ENCODE measurements at regions not wholly inside any gene's neighbourhood (a gene's known extent, or its start where the extent isn't known, plus 50 kb on each side); places are given as distances from the start of the nearest gene placed in this dataset.

- Mint-ChIP-seq H3K4me3 (no peak overlapping the region), H3K27me3 (ENCODE audit: low read depth) (peaks cover 11% of the 10 kb centered on the region), H3K27ac (no peak overlapping the region), H3K4me1 (peaks cover 8% of the 10 kb centered on the region), H3K9me3 (no peaks in the 10 kb centered on the region), H3K36me3 (no peaks in the 10 kb centered on the region)
- TF ChIP-seq, protein P1, sequence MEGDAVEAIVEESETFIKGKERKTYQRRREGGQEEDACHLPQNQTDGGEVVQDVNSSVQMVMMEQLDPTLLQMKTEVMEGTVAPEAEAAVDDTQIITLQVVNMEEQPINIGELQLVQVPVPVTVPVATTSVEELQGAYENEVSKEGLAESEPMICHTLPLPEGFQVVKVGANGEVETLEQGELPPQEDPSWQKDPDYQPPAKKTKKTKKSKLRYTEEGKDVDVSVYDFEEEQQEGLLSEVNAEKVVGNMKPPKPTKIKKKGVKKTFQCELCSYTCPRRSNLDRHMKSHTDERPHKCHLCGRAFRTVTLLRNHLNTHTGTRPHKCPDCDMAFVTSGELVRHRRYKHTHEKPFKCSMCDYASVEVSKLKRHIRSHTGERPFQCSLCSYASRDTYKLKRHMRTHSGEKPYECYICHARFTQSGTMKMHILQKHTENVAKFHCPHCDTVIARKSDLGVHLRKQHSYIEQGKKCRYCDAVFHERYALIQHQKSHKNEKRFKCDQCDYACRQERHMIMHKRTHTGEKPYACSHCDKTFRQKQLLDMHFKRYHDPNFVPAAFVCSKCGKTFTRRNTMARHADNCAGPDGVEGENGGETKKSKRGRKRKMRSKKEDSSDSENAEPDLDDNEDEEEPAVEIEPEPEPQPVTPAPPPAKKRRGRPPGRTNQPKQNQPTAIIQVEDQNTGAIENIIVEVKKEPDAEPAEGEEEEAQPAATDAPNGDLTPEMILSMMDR (IDR thresholded peaks at IDR 0.05; ENCODE audit: unreplicated experiment): no peak
- no peak for DNase-seq (ENCODE audit: low spot score in 2 of 2, unreplicated experiment in 2 of 2)
Observed at GRCh38 chr11:116171271-116172140, 601.3 kb downstream of the BUD13 start.

GRCh38 chr11:116170526-116171120, 602.2 kb downstream of the BUD13 start:
- no peak overlapping the region for H3K4me3 Mint-ChIP-seq
- peaks cover 4% of the 10 kb centered on the region for H3K4me1 Mint-ChIP-seq
- H3K9me3 Mint-ChIP-seq: no peaks in the 10 kb centered on the region
- H3K36me3 Mint-ChIP-seq: no peaks in the 10 kb centered on the region
- TF ChIP-seq, protein P1 (IDR thresholded peaks at IDR 0.05; ENCODE audit: unreplicated experiment): no peak
- no peak overlapping the region for H3K27ac Mint-ChIP-seq
- no peak for DNase-seq (ENCODE audit: low spot score in 2 of 2, unreplicated experiment in 2 of 2)
- peaks cover 11% of the 10 kb centered on the region for H3K27me3 Mint-ChIP-seq (ENCODE audit: low read depth)

GRCh38 chr11:116169776-116170175, 603.0 kb downstream of the BUD13 start:
- Mint-ChIP-seq H3K27me3 (ENCODE audit: low read depth) (peaks cover 13% of the 10 kb centered on the region), H3K4me3 (no peak overlapping the region)

GRCh38 chr11:116168459-116168787, 604.4 kb downstream of the BUD13 start:
- Mint-ChIP-seq H3K36me3 (no peaks in the 10 kb centered on the region), H3K9me3 (no peaks in the 10 kb centered on the region), H3K27me3 (ENCODE audit: low read depth) (peaks cover 8% of the 10 kb centered on the region), H3K4me3 (no peak overlapping the region), H3K27ac (no peak overlapping the region), H3K4me1 (peaks cover 2% of the 10 kb centered on the region)
- TF ChIP-seq, protein P1 (IDR thresholded peaks at IDR 0.05; ENCODE audit: unreplicated experiment): no peak
- DNase-seq (ENCODE audit: low spot score in 2 of 2, unreplicated experiment in 2 of 2): no peak

More at GRCh38 chr11:116169776-116170175, 603.0 kb downstream of the BUD13 start:
- TF ChIP-seq, protein P1 (IDR thresholded peaks at IDR 0.05; ENCODE audit: unreplicated experiment): no peak
- H3K9me3 Mint-ChIP-seq: no peaks in the 10 kb centered on the region
- H3K27ac Mint-ChIP-seq: no peak overlapping the region
- no peak for DNase-seq (ENCODE audit: low spot score in 2 of 2, unreplicated experiment in 2 of 2)
- peaks cover 4% of the 10 kb centered on the region for H3K4me1 Mint-ChIP-seq
- no peaks in the 10 kb centered on the region for H3K36me3 Mint-ChIP-seq

GRCh38 chr11:116167706-116168458, 604.9 kb downstream of the BUD13 start:
- peaks cover 7% of the 10 kb centered on the region for H3K27me3 Mint-ChIP-seq (ENCODE audit: low read depth)
- no peak for DNase-seq (ENCODE audit: low spot score in 2 of 2, unreplicated experiment in 2 of 2)
- no peaks in the 10 kb centered on the region for H3K36me3 Mint-ChIP-seq
- H3K4me1 Mint-ChIP-seq: peaks cover 7% of the 10 kb centered on the region
- H3K27ac Mint-ChIP-seq: no peak overlapping the region
- TF ChIP-seq, protein P1 (IDR thresholded peaks at IDR 0.05; ENCODE audit: unreplicated experiment): no peak
- no peaks in the 10 kb centered on the region for H3K9me3 Mint-ChIP-seq
- no peak overlapping the region for H3K4me3 Mint-ChIP-seq

Data from mesothelial cell of epicardium (in vitro differentiated cells).